Upper lobe of left lung (tissue), 4 donors: ENCODE measurements at regions not wholly inside any gene's neighbourhood (a gene's known extent, or its start where the extent isn't known, plus 50 kb on each side); places are given as distances from the start of the nearest gene placed in this dataset.

ENCODE experiments used
- CTCF ChIP-seq, 6 experiments: fragments of 450-650 bp in 4 of 6; fragments of 200-600 bp in 2 of 6; sonication (generic) in 2 of 6; IDR thresholded peaks; one replicate each; pipeline ENCODE4 v1.5.1; 2016 to 2019; ENCODE audit warnings: antibody characterized with exemption in 6 of 6
- POLR2A ChIP-seq, 4 donors: fragments of 450-650 bp; IDR thresholded peaks; one replicate each; pipeline ENCODE4 v1.5.1; 2016 to 2017; ENCODE audit warnings: antibody characterized with exemption in 4 of 4, mild to moderate bottlenecking in 2 of 4

DNA sequence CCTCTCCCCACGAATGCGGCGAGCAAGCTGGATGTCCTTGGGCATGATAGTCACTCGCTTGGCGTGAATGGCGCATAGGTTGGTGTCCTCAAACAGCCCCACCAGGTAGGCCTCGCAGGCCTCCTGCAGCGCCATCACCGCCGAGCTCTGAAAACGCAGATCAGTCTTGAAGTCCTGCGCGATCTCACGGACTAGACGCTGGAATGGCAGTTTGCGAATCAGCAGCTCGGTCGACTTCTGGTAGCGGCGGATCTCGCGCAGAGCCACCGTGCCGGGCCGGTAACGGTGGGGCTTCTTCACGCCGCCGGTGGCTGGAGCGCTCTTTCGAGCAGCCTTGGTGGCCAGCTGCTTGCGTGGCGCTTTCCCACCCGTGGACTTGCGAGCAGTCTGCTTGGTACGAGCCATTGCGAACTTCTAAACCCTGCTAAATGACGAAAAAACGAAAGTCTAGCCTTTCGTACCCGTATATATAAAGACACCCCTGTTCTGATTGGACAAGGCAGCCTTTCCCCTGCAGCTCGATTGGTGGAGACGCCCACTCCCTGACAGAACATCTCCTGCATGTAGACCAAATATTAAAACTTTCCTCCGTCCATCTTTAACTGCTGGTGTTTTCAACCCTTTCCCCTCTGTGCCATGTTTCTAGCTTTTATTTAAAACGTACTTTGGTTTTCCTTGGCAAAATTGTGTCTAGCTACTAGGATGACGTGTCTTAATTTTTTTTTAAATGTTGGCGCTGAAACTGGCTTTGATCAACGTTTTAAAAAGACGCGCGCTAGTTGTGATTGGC lies 109.8 kb downstream of the HFE start:
- TF ChIP-seq CTCF (IDR thresholded peaks at IDR 0.05) (no peak), POLR2A (IDR thresholded peaks at IDR 0.05) (peak in 3 of 4 donors; percentile 77 to 92 (median 87))
